Activated CD4-positive, alpha-beta T cell treated with anti-CD3 and anti-CD28 coated beads for 36 hours (primary cell): ENCODE measurements at regions not wholly inside any gene's neighbourhood (a gene's known extent, or its start where the extent isn't known, plus 50 kb on each side); places are given as distances from the start of the nearest gene placed in this dataset.
"Not testable (repeated sequence)": the region's sequence is repeated elsewhere in the genome, so short reads cannot be mapped to it uniquely, and the experiment has no call there.

ENCODE experiments used
- ATAC-seq: fragments of 200-7000 bp; cut with Tn5 transposase; one replicate; pipeline ENCODE4 v1.10.0; 2021; ENCODE audit warnings: mild to moderate bottlenecking, moderate library complexity
- CTCF ChIA-PET: fragments of 350-600 bp; sonication (Branson Sonifier 250); formaldehyde crosslinking; loops from one replicate; lab custom pipeline; 2021; ENCODE audit warnings: antibody characterized with exemption; lab: Charles Lee
- POLR2A ChIA-PET: fragments of 350-600 bp; sonication (Branson Sonifier 250); formaldehyde crosslinking; loops from one replicate; lab custom pipeline; 2021; ENCODE audit warnings: antibody characterized with exemption, inconsistent platforms; lab: Charles Lee
- DNase-seq: peaks from one replicate; pipeline ENCODE4 v3.0.0-alpha.2; 2020
- H3K27ac Mint-ChIP-seq: one replicate; pipeline ENCODE4 v1.8.0; 2021; ENCODE audit warnings: mixed read lengths
- H3K27me3 Mint-ChIP-seq: one replicate; pipeline ENCODE4 v1.8.0; 2021; ENCODE audit warnings: mixed read lengths
- H3K36me3 Mint-ChIP-seq: one replicate; pipeline ENCODE4 v1.8.0; 2021; ENCODE audit warnings: low read depth, mixed read lengths
- H3K4me1 Mint-ChIP-seq: one replicate; pipeline ENCODE4 v1.8.0; 2021; ENCODE audit warnings: mixed read lengths
- H3K4me3 Mint-ChIP-seq: one replicate; pipeline ENCODE4 v1.8.0; 2021; ENCODE audit warnings: mild to moderate bottlenecking, moderate library complexity, mixed read lengths
- H3K9me3 Mint-ChIP-seq: one replicate; pipeline ENCODE4 v1.8.0; 2021; ENCODE audit warnings: low read depth, mixed read lengths
- intact Hi-C, 2 experiments: fragments of 100-400 bp; cut with DNase I in 1 of 2; cut with micrococcal nuclease in 1 of 2; formaldehyde crosslinking; loops; one replicate each; pipeline versions ENCODE4 v1.14.2 to v1.15.1; 2022 to 2024; cut with DNase I, micrococcal nuclease

GRCh38 chr9:24738421-24738961 is 192.8 kb upstream of the IZUMO3 start:
- DNase-seq (no peak), ATAC-seq (no peak)
- H3K27ac Mint-ChIP-seq = no peak overlapping the region
- H3K27me3 Mint-ChIP-seq = no peaks in the 10 kb centered on the region
- no peak overlapping the region for H3K4me3 Mint-ChIP-seq
- H3K4me1 Mint-ChIP-seq = no peaks in the 10 kb centered on the region
- ChIA-PET POLR2A (no interaction called here), CTCF (no interaction called here)
- intact Hi-C loops = no loop called here
- H3K36me3 Mint-ChIP-seq = no peaks in the 10 kb centered on the region
- H3K9me3 Mint-ChIP-seq = peaks cover 16% of the 10 kb centered on the region

DNA sequence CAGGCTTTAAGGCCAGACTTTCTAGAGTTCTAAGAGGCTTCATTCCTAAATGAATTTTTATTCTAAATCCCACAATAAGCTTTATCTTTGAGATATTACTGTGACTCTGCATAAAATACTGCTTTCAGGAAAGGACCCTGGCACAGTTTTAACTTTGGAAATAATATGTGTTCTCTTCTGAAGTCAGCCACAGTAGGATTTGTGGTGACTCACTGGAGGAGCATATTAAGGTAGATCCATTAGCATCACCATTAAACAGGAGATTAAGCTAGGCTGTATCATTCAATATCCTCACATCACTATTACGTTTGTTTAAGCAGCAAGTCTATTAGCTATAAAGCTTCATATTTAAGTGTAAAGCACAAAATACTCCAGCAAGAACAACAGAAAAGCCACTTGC is 186.1 kb upstream of the IZUMO3 start:
- Mint-ChIP-seq H3K36me3 (no peaks in the 10 kb centered on the region), H3K4me3 (no peak overlapping the region), H3K27ac (no peak overlapping the region), H3K4me1 (no peaks in the 10 kb centered on the region), H3K9me3 (peaks cover 16% of the 10 kb centered on the region), H3K27me3 (no peaks in the 10 kb centered on the region)
- ChIA-PET POLR2A (no interaction called here), CTCF (no interaction called here)
- DNase-seq (no peak), ATAC-seq (no peak)
- intact Hi-C loops = no loop called here

DNA sequence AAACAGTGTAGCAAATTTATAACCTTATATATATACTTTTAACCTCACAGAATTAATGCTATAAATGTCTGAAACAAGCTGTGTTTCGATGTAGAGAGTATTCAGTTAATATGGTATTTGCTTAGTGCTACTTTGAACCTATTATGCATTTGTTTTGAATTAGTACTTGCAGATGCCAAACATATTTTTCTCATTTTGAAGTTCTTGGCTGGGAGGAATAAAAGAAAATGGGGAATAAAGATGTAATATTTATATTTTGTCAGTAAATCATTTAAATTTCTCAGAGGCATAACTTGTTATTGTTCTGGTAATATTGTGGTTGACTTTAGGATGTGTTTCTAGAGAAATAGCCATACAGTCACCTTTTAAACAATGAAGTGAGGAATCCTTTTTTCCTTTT is 175.9 kb upstream of the IZUMO3 start:
- Mint-ChIP-seq H3K4me1 (no peaks in the 10 kb centered on the region), H3K4me3 (no peak overlapping the region), H3K36me3 (no peaks in the 10 kb centered on the region), H3K27me3 (no peaks in the 10 kb centered on the region), H3K9me3 (peaks cover 21% of the 10 kb centered on the region), H3K27ac (no peak overlapping the region)
- CTCF ChIA-PET = no interaction called here
- POLR2A ChIA-PET = no interaction called here
- DNase-seq (no peak), ATAC-seq (no peak)
- intact Hi-C loops = loop anchor here in 1 of 2 experiments (10.0 kb wide), 1 partner anchor 53 kb away; no protein-coding TSS in a partner anchor

DNA sequence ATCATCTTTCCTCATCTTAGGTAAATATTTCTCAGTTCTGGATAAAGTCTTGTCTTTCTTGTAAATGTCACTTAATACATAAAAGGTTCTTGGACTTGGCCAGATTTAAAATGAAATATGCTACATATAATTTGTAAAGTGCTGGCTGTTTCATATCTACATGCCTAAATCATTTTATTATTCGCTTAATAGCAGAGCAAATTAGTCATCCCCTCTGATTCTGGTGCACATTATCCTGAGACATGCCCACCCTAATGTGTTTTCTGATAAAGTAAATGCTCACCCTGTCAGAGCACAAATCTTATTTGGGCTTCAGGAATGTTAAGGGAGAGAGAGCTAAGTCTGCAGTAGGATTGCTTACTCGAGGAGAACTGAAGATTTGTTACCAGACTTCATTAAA is 166.5 kb upstream of the IZUMO3 start:
- ATAC-seq (no peak), DNase-seq (no peak)
- ChIA-PET POLR2A (no interaction called here), CTCF (no interaction called here)
- no peaks in the 10 kb centered on the region for H3K4me1 Mint-ChIP-seq
- intact Hi-C loops = no loop called here
- no peaks in the 10 kb centered on the region for H3K27me3 Mint-ChIP-seq
- H3K4me3 Mint-ChIP-seq = no peak overlapping the region
- H3K9me3 Mint-ChIP-seq = peaks cover 12% of the 10 kb centered on the region
- H3K27ac Mint-ChIP-seq = no peak overlapping the region
- no peaks in the 10 kb centered on the region for H3K36me3 Mint-ChIP-seq

DNA sequence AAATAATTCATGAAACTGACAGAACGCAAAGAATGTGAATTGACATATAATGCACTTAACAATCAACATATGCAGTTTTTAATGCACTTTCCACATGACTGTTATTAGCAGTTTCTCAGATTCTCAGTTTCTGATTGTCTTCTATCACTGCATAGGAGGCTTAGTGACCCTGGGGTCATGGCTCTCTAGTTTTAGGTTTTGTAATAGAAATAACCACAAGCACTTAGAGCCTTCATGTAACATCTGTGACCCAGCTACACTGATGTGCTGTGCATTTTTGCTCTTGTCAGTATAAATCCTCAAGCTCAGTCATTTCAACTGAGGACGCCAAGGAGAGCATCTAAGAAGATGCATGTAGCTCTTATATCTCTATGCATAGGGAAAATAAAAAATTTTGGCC is 163.1 kb upstream of the IZUMO3 start:
- no peak for DNase-seq
- ATAC-seq = no peak
- Mint-ChIP-seq H3K4me1 (no peaks in the 10 kb centered on the region), H3K36me3 (no peaks in the 10 kb centered on the region), H3K4me3 (no peak overlapping the region), H3K9me3 (peaks cover 12% of the 10 kb centered on the region), H3K27me3 (no peaks in the 10 kb centered on the region), H3K27ac (no peak overlapping the region)
- POLR2A ChIA-PET = no interaction called here
- intact Hi-C loops = no loop called here
- CTCF ChIA-PET = interaction anchor here (0.5 to 0.6 kb wide), 2 partner anchors 1170 to 1891 kb away, joined by 3 read pairs; no protein-coding TSS in a partner anchor

GRCh38 chr9:24698881-24699518 is 153.3 kb upstream of the IZUMO3 start:
- Mint-ChIP-seq H3K27me3 (no peaks in the 10 kb centered on the region), H3K27ac (no peak overlapping the region), H3K4me1 (peaks cover 4% of the 10 kb centered on the region), H3K36me3 (no peaks in the 10 kb centered on the region), H3K4me3 (no peak overlapping the region), H3K9me3 (peaks cover 14% of the 10 kb centered on the region)
- no peak for ATAC-seq
- POLR2A ChIA-PET = no interaction called here
- intact Hi-C loops = loop anchor here in 1 of 2 experiments (10.0 kb wide), 1 partner anchor 194 kb away; no protein-coding TSS in a partner anchor
- CTCF ChIA-PET = no interaction called here
- DNase-seq = no peak

GRCh38 chr9:24672336-24672735 is 126.6 kb upstream of the IZUMO3 start:
- no peaks in the 10 kb centered on the region for H3K36me3 Mint-ChIP-seq
- H3K27me3 Mint-ChIP-seq = no peaks in the 10 kb centered on the region
- POLR2A ChIA-PET = no interaction called here
- intact Hi-C loops = no loop called here
- DNase-seq (no peak), ATAC-seq (no peak)
- H3K4me3 Mint-ChIP-seq = no peak overlapping the region
- H3K27ac Mint-ChIP-seq = no peak overlapping the region
- H3K9me3 Mint-ChIP-seq = peaks cover 14% of the 10 kb centered on the region
- no peaks in the 10 kb centered on the region for H3K4me1 Mint-ChIP-seq
- CTCF ChIA-PET = no interaction called here

DNA sequence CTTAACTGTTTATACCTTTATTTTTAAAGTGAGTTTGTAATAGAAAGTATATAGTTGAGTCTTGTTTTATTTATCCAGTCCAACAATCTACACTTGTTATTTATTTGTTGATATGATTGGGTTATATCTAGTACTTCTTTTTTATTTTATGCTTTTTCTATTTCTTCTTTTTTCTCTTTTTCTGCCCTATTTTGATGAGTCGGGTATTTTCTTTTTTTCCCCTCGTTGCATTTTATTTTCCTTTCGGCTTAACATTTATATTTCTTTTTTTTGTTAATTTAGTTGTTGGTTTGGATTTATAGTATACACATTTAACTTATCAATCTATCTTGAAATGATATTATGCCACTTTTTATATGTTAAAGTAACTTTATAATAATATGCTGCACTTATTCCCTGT is 111.7 kb upstream of the IZUMO3 start:
- Mint-ChIP-seq H3K4me1 (no peaks in the 10 kb centered on the region), H3K27me3 (no peaks in the 10 kb centered on the region), H3K36me3 (no peaks in the 10 kb centered on the region), H3K9me3 (peaks cover 12% of the 10 kb centered on the region), H3K4me3 (no peak overlapping the region), H3K27ac (no peak overlapping the region)
- DNase-seq = no peak
- ChIA-PET POLR2A (no interaction called here), CTCF (no interaction called here)
- intact Hi-C loops = loop anchor here in 1 of 2 experiments (10.0 kb wide), 1 partner anchor 53 kb away; no protein-coding TSS in a partner anchor
- no peak for ATAC-seq

- intact Hi-C loops = loop anchor here in 1 of 2 experiments (10.0 kb wide), 1 partner anchor 47 kb away; no protein-coding TSS in a partner anchor
- ChIA-PET CTCF (no interaction called here), POLR2A (no interaction called here)
- peaks cover 17% of the 10 kb centered on the region for H3K9me3 Mint-ChIP-seq
- ATAC-seq = no peak
- H3K27ac Mint-ChIP-seq = no peak overlapping the region
- no peaks in the 10 kb centered on the region for H3K27me3 Mint-ChIP-seq
- no peak overlapping the region for H3K4me3 Mint-ChIP-seq
- H3K4me1 Mint-ChIP-seq = no peaks in the 10 kb centered on the region
- no peak for DNase-seq
- no peaks in the 10 kb centered on the region for H3K36me3 Mint-ChIP-seq
These were observed 106.5 kb upstream of the IZUMO3 start for GRCh38 chr9:24652181-24652580.

DNA sequence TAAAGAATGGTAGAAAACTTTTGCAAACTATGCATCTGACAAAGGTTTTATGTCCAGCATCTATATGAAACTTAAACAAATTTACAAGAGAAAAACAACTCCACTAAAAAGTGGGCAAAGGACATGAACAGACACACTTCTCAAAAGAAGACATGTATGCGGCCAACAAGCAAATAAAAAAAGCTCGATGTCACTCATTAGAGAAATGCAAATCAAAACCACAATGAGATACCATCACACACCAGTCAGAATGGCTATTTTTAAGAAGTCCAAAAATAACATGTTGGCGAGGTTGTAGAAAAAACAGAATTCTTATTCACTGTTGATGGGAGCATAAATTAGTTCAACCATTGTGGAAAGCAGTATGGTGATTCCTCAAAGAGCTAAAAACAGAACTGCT is 83.1 kb upstream of the IZUMO3 start:
- H3K4me1 Mint-ChIP-seq, H3K36me3 Mint-ChIP-seq, ATAC-seq, DNase-seq, H3K27ac Mint-ChIP-seq, H3K4me3 Mint-ChIP-seq, H3K27me3 Mint-ChIP-seq, CTCF ChIA-PET, POLR2A ChIA-PET: not testable (repeated sequence)
- intact Hi-C loops = loop anchor here in 1 of 2 experiments (10.0 kb wide), 1 partner anchor 64 kb away; no protein-coding TSS in a partner anchor
- H3K9me3 Mint-ChIP-seq = peaks cover 23% of the 10 kb centered on the region

DNA sequence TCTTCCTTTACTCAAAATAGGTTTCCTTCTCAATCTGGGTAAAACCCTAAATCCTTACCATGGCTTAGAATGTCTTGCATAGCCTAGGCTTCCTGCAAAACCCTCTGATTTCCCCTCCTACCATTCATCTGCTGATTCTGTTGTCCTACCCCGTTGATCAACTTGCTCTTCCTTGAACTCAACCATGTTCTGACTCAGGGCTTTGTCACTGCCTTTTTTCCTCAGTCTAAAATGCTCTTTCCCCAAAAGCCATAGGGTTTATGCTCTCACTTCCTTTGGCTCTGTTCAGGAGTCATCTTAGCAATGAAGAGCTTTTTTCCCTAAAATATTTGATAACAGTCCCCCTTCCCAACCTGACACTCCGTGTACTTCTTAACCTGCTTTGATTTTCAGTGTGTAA is 79.4 kb upstream of the IZUMO3 start:
- Mint-ChIP-seq H3K36me3 (no peaks in the 10 kb centered on the region), H3K9me3 (peaks cover 20% of the 10 kb centered on the region), H3K4me1 (no peaks in the 10 kb centered on the region), H3K4me3 (no peak overlapping the region), H3K27me3 (no peaks in the 10 kb centered on the region), H3K27ac (no peak overlapping the region)
- no peak for DNase-seq
- CTCF ChIA-PET = no interaction called here
- intact Hi-C loops = loop anchor here in 1 of 2 experiments (10.0 kb wide), 1 partner anchor 60 kb away; no protein-coding TSS in a partner anchor
- no peak for ATAC-seq
- POLR2A ChIA-PET = no interaction called here

DNA sequence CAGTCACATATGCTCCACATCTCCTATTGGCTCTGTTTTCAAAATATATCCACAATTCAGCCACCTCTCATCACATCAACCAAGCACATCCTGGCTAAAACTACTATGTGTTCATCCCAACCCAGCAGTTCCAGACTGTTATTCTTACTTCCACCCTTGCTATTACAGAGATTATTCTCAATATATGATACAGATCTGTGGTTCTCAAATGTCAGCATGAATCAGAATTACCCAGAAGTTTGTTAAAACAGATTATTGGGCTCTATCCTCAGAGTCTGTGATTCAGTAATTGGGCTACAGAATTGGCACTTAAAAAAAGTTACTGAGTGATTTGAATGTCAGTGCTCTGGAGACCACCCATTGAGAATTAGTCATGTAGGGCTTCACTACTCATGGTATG is 78.8 kb upstream of the IZUMO3 start:
- ATAC-seq = no peak
- Mint-ChIP-seq H3K9me3 (peaks cover 21% of the 10 kb centered on the region), H3K27ac (no peak overlapping the region), H3K4me3 (no peak overlapping the region), H3K27me3 (no peaks in the 10 kb centered on the region), H3K4me1 (no peaks in the 10 kb centered on the region), H3K36me3 (no peaks in the 10 kb centered on the region)
- no peak for DNase-seq
- CTCF ChIA-PET = no interaction called here
- intact Hi-C loops = loop anchor here in 1 of 2 experiments (10.0 kb wide), 1 partner anchor 60 kb away; no protein-coding TSS in a partner anchor
- POLR2A ChIA-PET = no interaction called here
